Activated CD8-positive, alpha-beta memory T cell treated with anti-CD3 and anti-CD28 coated beads, Interleukin-2, amount 50 U/mL, for 1 hour (primary cell): ENCODE measurements at regions not wholly inside any gene's neighbourhood (a gene's known extent, or its start where the extent isn't known, plus 50 kb on each side); places are given as distances from the start of the nearest gene placed in this dataset.

Experiments used
- DNase-seq: peaks from one replicate; pipeline ENCODE4 v3.0.0-alpha.2; 2020; ENCODE audit errors: extremely low read depth

DNA sequence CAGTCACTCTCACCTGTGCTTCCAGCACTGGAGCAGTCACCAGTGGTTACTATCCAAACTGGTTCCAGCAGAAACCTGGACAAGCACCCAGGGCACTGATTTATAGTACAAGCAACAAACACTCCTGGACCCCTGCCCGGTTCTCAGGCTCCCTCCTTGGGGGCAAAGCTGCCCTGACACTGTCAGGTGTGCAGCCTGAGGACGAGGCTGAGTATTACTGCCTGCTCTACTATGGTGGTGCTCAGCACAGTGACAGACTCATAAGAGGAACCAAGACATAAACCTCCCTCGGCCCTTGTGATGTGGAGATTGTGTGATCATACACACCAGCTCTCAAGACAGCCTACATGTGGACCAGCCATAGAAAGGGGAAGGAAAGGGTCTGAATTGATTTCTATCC lies 113.3 kb downstream of the ZNF280B start:
- DNase-seq = no peak

DNA sequence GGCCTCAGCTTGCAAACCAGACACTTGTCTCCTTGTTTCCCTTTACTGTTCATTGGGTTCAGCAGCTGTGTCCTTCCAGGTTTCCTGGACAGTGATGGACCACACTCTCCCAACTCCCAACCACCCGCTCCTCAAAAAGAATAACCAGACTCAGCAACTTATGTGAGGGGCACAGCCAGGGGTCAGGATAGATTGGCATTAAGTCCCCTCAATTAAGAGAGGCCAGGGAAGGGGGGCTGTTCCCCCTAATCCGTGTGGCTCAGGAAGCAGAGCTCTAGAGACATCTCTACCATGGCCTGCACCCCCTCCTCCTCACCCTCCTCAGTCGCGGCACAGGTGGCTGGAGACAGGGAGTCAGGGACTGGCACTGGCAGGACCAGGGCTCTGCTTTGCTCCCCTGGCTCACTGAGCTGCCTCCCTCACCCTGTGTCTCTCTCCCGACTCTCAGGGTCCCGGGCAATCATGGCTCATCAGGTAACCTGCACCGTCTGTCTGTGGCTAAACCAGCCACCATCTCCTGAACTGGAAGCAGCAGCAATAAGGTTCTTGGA lies 111.7 kb downstream of the ZNF280B start:
- no peak for DNase-seq

DNA sequence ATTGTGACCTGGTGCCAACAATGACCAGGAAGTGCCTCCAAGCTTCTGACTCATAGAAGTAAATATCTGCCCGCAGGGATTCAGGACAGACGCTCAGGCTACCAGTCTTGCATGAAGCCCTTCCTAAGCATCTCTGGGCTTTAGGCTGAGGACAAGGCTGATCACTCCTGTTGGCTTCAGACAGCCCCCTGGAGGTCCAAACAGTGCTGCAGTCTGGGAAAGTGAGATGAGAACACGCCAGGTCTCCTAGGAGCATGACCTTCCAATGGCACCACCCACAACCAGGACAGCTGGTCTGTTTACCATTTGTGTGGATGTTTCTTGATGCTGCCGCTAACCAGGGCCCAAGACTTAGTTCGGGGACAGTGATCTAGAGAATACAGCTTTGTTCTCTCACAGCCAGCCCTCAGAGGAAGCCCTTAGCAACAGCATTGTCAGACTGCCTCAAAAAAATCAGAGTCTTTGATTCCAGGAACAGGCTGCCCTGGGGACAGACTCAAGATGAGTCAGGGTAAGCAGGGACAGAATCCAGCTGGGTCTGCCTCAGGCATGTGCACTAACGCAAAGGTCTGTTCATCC lies 111.2 kb downstream of the ZNF280B start:
- no peak for DNase-seq

DNA sequence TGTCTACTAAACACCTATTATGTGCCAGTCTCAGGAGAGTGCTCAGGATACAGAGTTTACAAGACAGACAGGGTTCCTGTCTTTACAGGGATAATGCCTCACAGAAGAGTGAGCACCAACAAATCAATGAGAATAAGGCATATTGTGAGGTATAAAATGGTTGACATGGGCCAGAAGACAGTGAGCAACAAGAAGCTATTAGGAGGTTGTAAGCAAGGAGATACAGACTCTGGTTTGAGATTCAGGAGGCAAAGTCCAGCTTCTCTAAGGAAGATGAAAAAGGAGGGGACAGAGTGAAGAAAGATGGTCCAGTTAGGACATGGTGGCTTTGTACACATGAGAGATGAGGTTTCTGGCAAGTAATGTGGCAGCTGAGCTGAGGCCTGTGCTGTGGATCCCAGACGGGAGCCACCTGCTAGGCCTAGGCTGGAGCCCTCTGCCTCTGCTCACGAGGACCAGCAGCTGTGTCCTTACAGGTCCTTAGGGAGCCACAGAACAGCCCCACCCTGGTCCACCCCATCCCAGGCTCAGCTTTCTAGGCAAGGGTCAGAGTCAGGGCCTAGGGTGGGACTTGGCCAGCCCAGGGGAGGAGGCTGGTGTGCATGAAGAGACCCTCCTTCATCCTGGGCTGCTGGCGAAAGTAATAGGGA lies 110.5 kb downstream of the ZNF280B start:
- no peak for DNase-seq

DNA sequence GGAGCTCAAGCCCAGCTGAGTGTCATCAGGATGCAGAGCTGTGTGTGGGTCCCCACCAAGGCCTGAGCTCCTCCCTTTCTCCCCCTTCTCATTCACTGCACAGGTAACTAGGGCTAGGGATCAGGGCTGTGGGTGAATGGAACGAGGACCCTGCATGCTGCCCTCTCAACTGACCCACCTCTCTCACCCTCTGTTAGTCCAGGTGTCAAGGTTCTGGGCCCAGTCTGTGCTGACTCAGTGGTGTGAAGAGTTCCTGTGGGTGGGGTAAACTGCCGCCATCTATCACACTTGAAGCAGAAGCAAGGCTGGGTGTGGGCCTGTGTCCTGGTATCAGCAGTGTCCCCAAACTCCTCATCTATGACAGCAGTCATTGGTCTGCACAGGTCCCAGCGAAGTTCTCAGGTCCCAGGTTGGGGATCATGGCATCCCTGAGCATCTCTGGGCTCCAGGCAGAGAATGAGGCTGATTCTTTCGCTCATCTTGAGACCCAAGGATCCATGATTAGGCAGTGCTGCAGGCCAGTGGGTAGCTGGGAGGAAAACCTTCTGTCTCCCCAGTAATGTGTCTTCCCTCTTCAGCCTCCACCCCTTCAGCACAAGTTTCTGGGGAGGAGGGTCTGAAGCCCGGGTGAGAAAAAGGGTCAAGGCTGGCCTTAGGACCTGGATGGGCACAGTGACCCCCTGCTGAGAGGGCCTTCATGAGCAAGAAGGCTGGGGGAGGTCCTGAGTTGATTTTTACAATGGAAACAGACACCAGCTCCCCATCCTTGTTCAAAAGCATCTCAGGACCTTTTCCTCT lies 109.8 kb downstream of the ZNF280B start:
- DNase-seq = no peak

DNA sequence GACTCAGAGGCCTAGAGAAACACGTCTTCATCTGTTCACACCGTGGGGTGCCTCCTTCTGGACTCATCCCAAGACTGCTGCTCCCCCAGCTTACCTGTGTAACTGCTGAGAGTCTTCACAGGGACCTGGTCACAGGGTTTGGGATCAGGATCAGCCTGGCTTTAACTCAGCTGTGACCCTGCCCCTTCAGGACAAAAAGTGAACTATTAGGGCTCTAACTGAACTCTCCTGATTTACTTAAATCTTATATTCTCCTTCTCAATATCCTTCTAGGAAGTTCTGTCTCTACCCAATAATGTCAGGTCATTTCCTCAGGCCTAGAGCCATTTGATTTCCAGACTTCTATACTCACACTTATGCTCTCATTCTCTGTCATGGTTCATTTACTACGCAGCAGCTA lies 108.4 kb downstream of the ZNF280B start:
- no peak for DNase-seq

DNA sequence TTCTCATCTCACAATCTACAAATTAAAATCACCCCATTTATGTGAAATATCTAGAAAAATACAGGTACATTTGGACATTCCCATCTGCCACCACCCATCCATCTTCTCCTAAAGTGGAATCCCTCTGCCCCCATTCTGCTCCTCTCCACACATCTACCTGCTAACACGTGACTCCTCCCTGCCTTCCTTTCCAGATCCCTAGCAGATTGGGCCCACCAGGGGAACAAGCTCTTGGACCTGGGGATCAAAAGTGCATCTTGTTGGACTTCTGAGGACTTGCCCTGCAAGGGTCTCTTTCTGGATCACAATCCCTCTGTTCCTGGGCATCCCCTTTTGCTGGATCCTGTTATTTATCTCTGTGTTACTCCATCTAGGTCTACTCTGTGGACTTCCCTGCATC lies 107.6 kb downstream of the ZNF280B start:
- DNase-seq = no peak

DNA sequence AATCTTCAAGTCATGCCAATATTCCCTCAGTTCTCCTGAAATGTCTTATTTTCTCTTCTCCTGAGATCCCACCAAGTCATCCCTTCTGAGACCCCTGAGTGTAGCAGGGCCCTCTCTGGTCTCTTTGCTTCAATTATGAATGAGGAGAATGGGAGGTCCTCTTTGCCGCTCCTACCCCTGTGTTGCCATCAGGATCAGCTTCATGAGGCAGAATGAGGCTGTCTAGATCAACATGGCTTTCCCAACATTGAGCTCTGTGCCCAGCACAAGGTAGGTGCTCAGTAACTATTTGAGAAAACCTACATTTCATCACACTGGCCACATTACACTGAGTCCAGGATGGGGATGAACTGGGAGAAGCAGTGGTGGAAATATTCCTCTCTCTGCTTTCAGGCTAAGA lies 107.2 kb downstream of the ZNF280B start:
- DNase-seq = no peak

DNA sequence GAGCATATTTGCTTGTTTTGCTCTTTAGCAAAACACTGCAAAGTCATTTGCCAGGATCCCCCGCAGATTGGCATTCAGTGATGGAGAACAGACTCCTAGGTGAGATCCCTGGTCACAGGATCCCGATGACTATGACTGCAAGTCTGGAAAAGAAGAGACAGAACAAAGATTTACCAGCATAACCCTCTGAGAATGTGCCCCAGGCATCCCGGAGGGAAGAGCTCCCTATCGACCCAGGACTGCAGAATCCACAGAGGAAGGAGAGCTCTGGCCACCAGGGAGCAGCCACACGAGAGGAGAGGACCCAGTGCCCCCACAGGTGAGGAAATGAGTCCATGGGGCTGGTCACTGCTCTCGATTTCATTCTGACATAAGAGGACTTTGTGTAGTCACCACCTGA lies 105.2 kb downstream of the ZNF280B start:
- no peak for DNase-seq

DNA sequence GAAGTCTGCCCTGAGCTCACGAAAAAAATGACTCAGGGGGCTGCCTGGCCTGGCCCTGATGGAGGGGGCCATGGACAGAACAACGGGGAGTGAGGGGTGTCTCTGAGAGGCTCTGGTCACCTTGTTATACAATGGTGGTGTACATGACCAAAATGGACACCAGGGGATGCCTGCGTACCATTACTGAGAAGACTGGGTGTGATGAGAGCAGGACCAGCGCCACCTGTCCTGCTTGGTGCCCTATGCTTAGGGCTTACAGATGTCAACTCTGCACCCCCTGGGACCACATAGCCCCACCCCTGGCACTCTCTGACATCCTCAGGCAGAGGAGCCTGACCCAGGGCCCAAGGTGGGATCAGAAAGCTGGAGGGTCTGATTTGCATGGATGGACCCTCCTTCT lies 104.8 kb downstream of the ZNF280B start:
- no peak for DNase-seq

DNA sequence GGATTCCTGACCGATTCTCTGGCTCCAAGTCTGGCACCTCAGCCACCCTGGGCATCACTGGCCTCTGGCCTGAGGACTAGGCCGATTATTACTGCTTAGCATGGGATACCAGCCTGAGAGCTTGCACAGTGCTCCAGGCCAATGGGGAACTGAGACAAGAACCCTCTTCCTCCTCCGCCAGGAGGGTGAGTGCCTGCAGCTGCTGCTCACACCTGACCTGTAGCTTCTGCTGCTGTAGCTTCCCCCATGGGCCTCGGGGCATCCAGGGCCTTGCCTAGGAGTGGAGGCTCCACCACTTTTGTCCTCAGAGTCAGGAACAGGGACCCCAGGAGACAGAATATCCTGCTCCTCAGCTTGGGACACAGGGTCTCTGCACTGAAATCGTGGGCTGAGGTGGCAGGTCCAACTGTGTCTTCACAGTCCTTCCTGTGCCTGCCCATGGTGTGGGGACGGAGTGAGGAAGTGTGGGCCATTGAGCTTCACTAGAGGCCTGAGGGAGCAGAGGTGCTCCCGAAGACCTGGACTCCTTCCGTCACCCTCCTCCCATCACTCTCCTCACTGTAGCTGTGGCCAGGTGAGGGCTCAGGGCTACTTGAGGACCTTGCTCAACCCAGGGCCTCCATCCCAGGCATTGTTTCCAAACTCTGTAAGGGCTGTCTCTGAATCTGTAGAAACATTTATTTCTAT lies 103.8 kb downstream of the ZNF280B start:
- no peak for DNase-seq

DNA sequence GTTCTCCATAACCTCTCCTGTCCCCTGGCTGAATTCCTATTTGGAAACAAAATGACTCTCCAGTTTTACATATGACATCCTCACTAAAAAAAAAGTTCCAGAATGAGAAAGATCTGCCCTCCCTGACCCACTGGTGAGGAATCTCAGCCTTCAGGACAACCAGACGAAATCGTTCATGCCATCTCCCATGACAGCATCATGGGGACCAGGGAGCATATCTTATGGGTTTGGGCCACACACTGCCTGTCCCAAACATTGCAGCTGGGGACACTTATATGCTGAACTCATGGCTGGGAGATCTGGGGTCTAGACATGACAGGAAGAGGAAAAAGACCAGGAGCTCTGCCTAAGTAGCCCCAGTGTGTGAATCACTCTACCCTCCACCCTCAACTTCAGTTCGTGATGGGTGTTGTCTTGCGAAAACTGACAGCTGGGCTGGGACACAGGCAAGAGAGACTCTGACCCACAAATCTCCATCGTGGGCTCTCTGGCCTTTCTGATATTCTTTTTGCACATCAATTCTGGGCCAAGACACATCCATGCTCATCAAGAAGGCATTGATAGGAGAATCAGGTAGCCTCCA lies 102.0 kb downstream of the ZNF280B start:
- DNase-seq = no peak

DNA sequence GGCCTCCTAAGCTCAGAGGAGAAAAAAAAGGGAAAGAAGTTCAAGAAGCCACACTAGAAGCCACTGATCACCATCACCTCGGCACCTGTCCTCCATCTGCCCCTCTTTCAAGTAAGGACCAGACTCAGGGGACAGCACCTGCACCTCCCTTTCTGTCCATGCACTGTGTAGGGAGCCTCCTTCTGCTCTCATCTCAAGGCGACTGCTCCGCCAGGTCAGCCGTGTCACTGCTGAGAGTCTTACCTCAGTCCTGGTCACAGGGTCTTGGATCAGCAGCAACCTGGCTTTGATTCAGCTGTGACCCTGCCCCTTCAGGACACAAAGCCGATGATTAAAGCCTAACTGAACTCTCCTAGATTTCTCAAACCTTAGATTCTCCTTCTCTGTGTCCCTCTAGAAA lies 101.5 kb downstream of the ZNF280B start:
- no peak for DNase-seq

DNA sequence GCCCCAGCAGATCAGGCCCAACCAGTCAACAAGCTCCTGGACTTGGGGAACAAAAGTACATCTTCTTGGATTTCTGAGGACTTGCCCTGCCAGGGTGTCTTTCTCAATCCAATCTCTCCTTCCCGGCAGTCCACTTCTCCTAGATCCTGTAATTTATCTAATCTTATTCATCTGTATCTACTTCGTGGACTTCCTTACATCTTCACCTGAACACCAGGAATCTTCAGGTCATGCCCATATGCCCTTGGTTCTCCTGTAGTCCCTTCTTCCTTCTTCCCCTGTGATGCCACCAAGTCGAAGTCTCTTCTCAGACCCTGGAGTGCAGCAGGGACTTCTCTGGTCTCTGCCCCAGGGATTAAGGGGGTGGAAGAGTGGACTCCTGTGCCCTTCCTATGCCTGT lies 100.3 kb downstream of the ZNF280B start:
- DNase-seq = no peak

DNA sequence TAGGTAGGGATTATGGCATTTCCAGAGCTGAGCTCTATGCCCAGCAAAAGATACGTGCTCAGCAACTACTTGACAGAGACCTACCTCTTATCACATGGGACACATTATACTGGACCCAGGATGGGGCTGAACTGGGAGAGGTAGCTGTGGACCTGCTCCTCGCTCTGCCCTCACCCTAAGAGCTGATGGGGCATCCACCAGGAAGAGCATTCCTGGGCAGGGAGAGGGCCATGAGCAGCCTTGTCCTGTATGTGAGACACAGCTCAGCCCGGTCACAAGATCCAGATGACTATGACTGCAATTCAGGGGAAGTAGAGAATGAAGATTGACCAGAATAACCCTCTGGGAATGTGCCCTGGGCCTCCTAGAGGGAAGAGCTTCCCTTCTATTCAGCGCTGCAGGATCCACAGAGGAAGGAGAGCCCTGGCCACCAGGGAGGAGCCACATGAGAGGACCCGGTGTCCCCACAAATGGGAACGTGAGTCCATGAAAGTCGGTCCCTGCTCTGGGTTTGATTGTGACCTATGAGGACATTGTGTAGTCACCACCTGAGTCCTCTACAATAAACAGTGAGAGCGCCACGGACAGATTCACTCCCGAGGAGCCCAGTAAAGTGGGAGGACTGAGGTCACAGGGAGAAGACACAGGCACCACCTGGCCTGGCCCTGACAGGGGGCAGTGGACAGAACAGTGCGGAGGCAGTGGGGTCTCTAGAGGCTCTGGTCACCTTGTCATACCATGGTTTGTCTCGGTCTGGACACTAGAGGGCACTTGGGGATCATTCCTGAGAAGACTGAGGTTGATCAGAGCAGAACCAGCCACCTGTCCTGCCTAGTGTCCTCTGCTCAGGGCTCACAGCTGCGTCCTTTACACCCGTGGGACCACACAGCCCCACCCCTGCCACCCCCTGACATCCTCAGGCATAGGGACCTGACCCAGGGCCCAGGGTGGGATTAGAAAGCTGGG lies 99.5 kb downstream of the ZNF280B start:
- no peak for DNase-seq

DNA sequence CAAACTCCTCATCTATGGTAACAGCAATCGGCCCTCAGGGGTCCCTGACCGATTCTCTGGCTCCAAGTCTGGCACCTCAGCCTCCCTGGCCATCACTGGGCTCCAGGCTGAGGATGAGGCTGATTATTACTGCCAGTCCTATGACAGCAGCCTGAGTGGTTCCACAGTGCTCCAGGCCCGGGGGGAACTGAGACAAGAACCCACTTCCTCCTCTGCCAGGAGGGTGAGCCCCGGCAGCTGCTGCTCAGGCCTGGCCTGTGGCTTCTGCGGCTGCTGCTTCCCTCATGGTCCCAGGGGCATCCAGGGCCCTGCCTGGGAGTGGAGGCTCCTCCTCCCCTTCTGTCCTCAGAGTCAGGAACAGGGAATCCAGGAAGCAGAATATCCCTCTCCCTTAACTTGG lies 98.4 kb downstream of the ZNF280B start:
- DNase-seq = no peak

DNA sequence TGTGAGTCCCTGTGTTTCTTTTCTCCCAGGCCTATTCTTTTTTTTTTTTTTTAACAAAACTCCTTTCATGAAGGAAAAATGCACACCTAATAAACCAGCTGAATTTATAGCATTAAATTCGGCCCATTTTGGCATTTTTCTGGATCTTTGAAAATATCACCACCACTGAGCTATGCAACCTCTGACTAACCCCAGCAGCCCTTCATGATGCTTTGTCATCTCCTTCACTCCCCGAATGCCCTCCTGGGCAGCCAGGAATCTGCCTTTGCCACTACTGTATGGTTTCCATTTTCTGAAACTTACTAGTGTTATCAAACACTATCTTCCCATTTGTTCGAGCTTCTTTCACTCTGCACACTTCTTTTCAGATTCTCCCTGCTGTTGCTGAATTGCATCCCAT lies 97.9 kb downstream of the ZNF280B start:
- DNase-seq = no peak

DNA sequence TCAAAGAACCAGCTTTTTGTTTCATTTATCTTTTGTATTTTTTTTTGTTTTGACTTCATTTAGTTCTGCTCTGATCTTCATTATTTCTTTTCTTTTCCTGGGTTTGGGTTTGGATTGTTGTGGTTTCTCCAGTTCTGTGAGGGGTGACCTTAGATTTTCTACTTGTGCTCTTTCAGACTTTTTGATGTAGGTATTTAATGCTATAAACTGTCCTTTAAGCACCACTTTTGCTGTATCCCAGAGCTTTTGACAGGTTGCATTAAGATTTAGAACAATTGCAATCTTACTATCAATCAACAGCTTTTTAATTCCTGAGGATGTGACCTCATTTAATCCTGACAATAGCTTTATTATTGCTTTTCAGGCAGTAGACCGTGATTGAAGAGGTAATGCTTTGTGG lies 94.3 kb downstream of the ZNF280B start:
- no peak for DNase-seq

DNA sequence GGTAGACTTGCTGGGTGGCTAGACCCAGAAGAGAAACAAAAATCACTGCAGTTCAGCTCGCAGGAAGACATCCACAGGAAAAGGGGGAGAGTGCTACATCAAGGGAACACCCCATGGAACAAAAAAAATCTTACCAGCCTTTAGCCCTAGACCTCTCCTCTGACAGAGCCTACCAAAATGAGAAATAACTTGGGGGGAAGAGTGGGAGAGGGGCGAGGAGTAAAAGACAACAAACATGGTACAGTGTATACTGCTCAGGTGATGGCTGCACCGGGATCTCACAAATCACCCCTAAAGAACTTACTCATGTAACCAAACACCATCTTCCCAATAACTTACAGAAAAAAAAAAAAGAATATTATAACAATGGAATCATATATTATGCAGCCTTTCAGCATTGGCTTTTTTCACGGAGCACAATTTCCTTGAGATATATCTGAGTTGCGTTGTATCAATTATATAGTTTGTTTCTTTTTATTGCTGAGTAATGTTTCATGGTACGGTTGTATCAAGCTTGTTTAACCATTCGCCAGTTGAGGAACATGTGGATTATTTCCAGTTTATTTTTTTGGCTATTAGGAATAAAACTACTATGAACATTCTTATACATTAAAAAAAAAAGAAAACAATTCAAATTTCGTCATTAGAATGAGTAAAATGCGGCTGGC lies 90.9 kb downstream of the ZNF280B start:
- no peak for DNase-seq

DNA sequence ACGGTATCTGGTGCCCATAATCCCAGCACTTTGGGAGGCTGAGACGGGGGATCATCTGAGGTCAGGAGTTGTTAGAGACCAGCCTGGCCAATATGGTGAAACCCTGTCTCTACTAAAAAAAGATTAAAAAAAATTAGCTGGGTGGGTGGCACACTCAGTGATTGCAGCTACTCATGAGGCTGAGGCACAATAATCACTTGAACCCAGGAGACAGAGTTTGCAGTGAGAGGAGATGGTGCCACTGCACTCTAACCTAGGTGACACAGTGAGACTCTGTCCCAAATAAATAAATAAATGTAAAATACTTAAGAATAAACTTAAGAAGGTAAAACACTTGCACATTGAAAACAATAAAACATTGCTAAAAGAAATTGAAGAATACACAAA lies 90.4 kb downstream of the ZNF280B start:
- DNase-seq = no peak
